Fibroblast of skin of left quadriceps (primary cell): ENCODE measurements at regions not wholly inside any gene's neighbourhood (a gene's known extent, or its start where the extent isn't known, plus 50 kb on each side); places are given as distances from the start of the nearest gene placed in this dataset.

Source experiments
- DNase-seq, 2 experiments: peaks; one replicate each; pipeline ENCODE4 v3.0.0-alpha.2; 2013; ENCODE audit warnings: low read depth in 2 of 2

GRCh38 chr3:127483902-127484591 is 106.5 kb downstream of the TPRA1 start:
- DNase-seq: no peak

- no peak for DNase-seq
Observed at GRCh38 chr3:127483005-127483641, 107.4 kb downstream of the TPRA1 start.

GRCh38 chr3:127482216-127483004 is 108.1 kb downstream of the TPRA1 start:
- DNase-seq: no peak

GRCh38 chr3:127480196-127480954 is 110.2 kb downstream of the TPRA1 start:
- DNase-seq: no peak

GRCh38 chr3:127479449-127479848 is 111.1 kb downstream of the TPRA1 start:
- DNase-seq: no peak

- DNase-seq: no peak
Observed at GRCh38 chr3:127478922-127479321, 111.6 kb downstream of the TPRA1 start.

- DNase-seq: no peak
Observed at GRCh38 chr3:127477396-127477795, 113.1 kb downstream of the TPRA1 start.

- DNase-seq: no peak
Observed at GRCh38 chr3:127476936-127477335, 113.6 kb downstream of the TPRA1 start.

GRCh38 chr3:127475975-127476705 is 114.4 kb downstream of the TPRA1 start:
- DNase-seq: no peak

- no peak for DNase-seq
Observed at GRCh38 chr3:127475391-127475790, 115.1 kb downstream of the TPRA1 start.

GRCh38 chr3:127473244-127474024 is 117.1 kb downstream of the TPRA1 start:
- no peak for DNase-seq

- DNase-seq: no peak
Observed at GRCh38 chr3:127472506-127472905, 118.0 kb downstream of the TPRA1 start.

- DNase-seq: no peak
Observed at GRCh38 chr3:127471142-127471541, 119.4 kb downstream of the TPRA1 start.

GRCh38 chr3:127469760-127470159 is 120.8 kb downstream of the TPRA1 start:
- DNase-seq: no peak

- DNase-seq: no peak
Observed at GRCh38 chr3:127467391-127467790, 123.1 kb downstream of the TPRA1 start.

- no peak for DNase-seq
Observed at GRCh38 chr3:127464642-127465041, 125.9 kb downstream of the TPRA1 start.

- DNase-seq: no peak
Observed at GRCh38 chr3:127462111-127462655, 128.3 kb downstream of the TPRA1 start.

GRCh38 chr3:127461286-127461910 is 129.1 kb downstream of the TPRA1 start:
- DNase-seq: no peak

GRCh38 chr3:127459891-127460290 is 130.6 kb downstream of the TPRA1 start:
- DNase-seq: no peak
